ENCODE measurements at regions not wholly inside any gene's neighbourhood (a gene's known extent, or its start where the extent isn't known, plus 50 kb on each side); places are given as distances from the start of the nearest gene placed in this dataset.

GRCh38 chr3:104755791-104756190 is 610.9 kb upstream of the ALCAM start:
- H3K27me3 Mint-ChIP-seq (ENCODE audit: low read depth) = no peaks in the 10 kb centered on the region
- Histone ChIP-seq H4K5ac (ENCODE audit: insufficient read length, low read depth, low read length) (no peak overlapping the region), H3K23ac (ENCODE audit: insufficient read length, low read depth, low read length) (no peak overlapping the region), H4K20me1 (ENCODE audit: control insufficient read depth, insufficient read depth, insufficient read length) (no peaks in the 10 kb centered on the region), H2AFZ (ENCODE audit: low read length) (no peak overlapping the region), H2AK5ac (ENCODE audit: insufficient read length, low read length) (no peak overlapping the region), H3K27me3 (ENCODE audit: insufficient read depth, low read length) (no peaks in the 10 kb centered on the region), H4K8ac (replicated peaks; ENCODE audit: insufficient read length, low read depth, low read length) (no peak overlapping the region), H3K23me2 (ENCODE audit: insufficient read length, low read depth, low read length, poor library complexity, severe bottlenecking) (no peaks in the 10 kb centered on the region), H3K14ac (ENCODE audit: insufficient read depth, low read length) (no peak overlapping the region), H3K4me1 (ENCODE audit: insufficient read depth, low read length) (no peaks in the 10 kb centered on the region), H3K79me1 (ENCODE audit: insufficient read depth, low read depth, low read length, poor library complexity, severe bottlenecking) (no peaks in the 10 kb centered on the region), H3K4me2 (ENCODE audit: insufficient read depth, insufficient read length, low read length) (no peak overlapping the region), H3K9me3 (ENCODE audit: control insufficient read depth, low read depth, low read length) (no peaks in the 10 kb centered on the region), H2BK12ac (ENCODE audit: insufficient read length, low read depth, low read length) (no peak overlapping the region), H3T11ph (ENCODE audit: low read length) (no peak overlapping the region), H3K79me2 (ENCODE audit: insufficient read depth, low read length) (no peaks in the 10 kb centered on the region), H3K56ac (ENCODE audit: insufficient read length, low read depth, low read length) (no peak overlapping the region), H3K27ac (ENCODE audit: insufficient read length, low read depth, low read length) (no peak overlapping the region), H2BK15ac (ENCODE audit: low read depth, low read length) (no peak overlapping the region), H3K18ac (ENCODE audit: insufficient read length, low read depth, low read length) (no peak overlapping the region), H3K4ac (ENCODE audit: low read depth, low read length) (no peak overlapping the region), H2BK20ac (ENCODE audit: low read depth, low read length, poor library complexity, severe bottlenecking) (no peak overlapping the region), H2BK5ac (ENCODE audit: insufficient read length, low read length) (no peak overlapping the region), H3K9ac (ENCODE audit: extremely low read depth, insufficient read length, low read length) (no peak overlapping the region), H4K91ac (ENCODE audit: insufficient read length, low read depth, low read length) (no peak overlapping the region), H2BK120ac (ENCODE audit: low read depth, low read length, poor library complexity, severe bottlenecking) (no peak overlapping the region)
- no peak for DNase-seq
- no CpG with 5 or more reads among the region's 1 CpG for WGBS (ENCODE audit: extremely low coverage, insufficient read length, low lambda C conversion rate)
- no peak overlapping the region for H3K27ac Mint-ChIP-seq
- H3K36me3 Mint-ChIP-seq (ENCODE audit: insufficient read depth in 1 of 3, low read depth in 3 of 3) = peaks cover 0 to 5% (median 4%) of the 10 kb centered on the region in 3 experiments; a peak in 3 of 7 replicates
- H3K4me3 Mint-ChIP-seq = no peak overlapping the region
- peaks cover 3 to 4% of the 10 kb centered on the region in 2 experiments; a peak in 3 of 5 replicates for H3K9me3 Mint-ChIP-seq
- H3K4me1 Mint-ChIP-seq = no peaks in the 10 kb centered on the region
- TF ChIP-seq, protein P1, sequence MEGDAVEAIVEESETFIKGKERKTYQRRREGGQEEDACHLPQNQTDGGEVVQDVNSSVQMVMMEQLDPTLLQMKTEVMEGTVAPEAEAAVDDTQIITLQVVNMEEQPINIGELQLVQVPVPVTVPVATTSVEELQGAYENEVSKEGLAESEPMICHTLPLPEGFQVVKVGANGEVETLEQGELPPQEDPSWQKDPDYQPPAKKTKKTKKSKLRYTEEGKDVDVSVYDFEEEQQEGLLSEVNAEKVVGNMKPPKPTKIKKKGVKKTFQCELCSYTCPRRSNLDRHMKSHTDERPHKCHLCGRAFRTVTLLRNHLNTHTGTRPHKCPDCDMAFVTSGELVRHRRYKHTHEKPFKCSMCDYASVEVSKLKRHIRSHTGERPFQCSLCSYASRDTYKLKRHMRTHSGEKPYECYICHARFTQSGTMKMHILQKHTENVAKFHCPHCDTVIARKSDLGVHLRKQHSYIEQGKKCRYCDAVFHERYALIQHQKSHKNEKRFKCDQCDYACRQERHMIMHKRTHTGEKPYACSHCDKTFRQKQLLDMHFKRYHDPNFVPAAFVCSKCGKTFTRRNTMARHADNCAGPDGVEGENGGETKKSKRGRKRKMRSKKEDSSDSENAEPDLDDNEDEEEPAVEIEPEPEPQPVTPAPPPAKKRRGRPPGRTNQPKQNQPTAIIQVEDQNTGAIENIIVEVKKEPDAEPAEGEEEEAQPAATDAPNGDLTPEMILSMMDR (conservative IDR thresholded peaks at IDR 0.05) = no peak
